Fibroblast of skin of left biceps (primary cell): ENCODE measurements at regions not wholly inside any gene's neighbourhood (a gene's known extent, or its start where the extent isn't known, plus 50 kb on each side); places are given as distances from the start of the nearest gene placed in this dataset.
"Not testable (repeated sequence)": the region's sequence is repeated elsewhere in the genome, so short reads cannot be mapped to it uniquely, and the experiment has no call there.

Source experiments
- DNase-seq, 2 experiments: peaks; one replicate each; pipeline ENCODE4 v3.0.0-alpha.2; 2013; ENCODE audit warnings: low read depth in 2 of 2

GRCh38 chr5:176140138-176140537 is 98.1 kb upstream of the SIMC1 start:
- DNase-seq, result not testable (repeated sequence)

GRCh38 chr5:176144508-176144907 is 93.7 kb upstream of the SIMC1 start:
- DNase-seq, result no peak

DNA sequence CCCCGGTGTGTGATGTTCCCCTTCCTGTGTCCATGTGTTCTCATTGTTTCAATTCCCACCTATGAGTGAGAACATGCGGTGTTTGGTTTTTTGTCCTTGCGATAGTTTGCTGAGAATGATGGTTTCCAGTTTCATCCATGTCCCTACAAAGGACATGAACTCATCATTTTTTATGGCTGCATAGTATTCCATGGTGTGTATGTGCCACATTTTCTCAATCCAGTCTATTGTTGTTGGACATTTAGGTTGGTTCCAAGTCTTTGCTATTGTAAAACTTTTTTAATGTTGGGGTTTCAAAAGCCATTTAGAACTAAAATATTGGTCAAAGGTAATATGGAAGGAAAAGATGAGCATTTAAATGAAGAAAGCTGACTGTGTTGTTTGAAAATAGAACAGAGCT is 88.3 kb upstream of the SIMC1 start:
- not testable (repeated sequence) for DNase-seq

DNA sequence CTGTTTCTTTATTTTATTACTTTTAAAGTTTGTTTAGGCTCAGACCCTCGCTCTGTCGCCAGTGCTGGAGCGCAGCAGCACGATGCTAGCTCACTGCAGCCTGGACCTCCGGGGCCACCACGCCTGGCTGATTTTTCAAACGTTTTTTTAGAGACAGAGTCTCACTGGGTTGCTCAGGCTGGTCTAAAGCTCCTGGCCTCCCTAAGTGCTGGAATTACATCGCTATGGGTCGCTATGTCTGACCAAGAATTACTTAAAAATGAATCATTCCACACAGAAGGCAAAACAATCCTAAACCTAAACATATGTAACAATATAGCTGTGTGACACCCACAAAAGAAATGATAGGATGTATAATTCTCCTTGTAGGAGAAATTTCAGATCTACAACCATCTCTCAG is 86.9 kb upstream of the SIMC1 start:
- DNase-seq, result peak; percentile 35 to 43

- DNase-seq, result no peak
Measured at GRCh38 chr5:176152191-176152929, 85.9 kb upstream of the SIMC1 start.

DNA sequence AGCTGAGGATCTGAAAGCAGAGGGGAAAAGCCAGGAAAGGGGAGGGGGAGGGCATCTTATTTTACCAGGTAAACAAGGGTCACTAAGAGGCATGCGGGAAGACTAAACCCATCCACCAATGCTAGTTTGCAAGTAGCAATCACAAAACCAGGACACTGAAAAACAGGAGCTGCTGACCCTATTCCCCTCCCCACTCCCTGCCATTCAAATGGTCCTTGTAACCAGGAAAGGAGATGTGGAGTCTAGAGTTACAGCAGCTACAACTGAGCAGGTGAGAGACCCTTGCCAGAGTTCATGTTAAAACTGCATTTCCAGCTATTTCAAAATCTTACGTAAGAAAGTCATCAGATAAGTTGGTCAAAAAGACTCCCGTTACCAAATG is 85.3 kb upstream of the SIMC1 start:
- DNase-seq, result no peak

- DNase-seq, result peak in 1 of 2 experiments; percentile 5
Measured at GRCh38 chr5:176153741-176154140, 84.5 kb upstream of the SIMC1 start.

DNA sequence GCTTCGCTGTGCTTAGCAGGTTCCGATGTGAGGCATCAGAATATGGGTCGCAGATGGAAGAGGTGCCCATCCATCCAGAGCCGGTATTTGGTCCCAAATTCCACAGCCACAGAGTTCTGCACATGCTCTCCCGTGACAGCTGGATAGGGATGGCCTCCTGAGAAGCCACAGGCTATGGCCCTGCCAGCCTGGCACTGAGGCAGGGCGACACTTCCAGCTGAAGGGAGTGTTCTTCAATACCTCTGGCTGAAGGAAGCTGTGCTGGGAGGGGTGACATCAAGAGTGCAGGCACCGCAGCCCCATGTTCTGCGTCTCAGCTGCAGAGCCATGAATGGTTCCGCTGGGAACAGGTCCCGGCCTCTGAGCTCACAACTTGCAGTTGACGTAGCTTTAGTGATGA is 83.4 kb upstream of the SIMC1 start:
- no peak for DNase-seq

GRCh38 chr5:176155922-176156359 is 82.3 kb upstream of the SIMC1 start:
- DNase-seq, result no peak

- DNase-seq, result peak; percentile 66 to 67
Measured at GRCh38 chr5:176157656-176158055, 80.6 kb upstream of the SIMC1 start.

- no peak for DNase-seq
Measured at GRCh38 chr5:176161431-176161830, 76.8 kb upstream of the SIMC1 start.

- no peak for DNase-seq
Measured at GRCh38 chr5:176162198-176162597, 76.0 kb upstream of the SIMC1 start.

DNA sequence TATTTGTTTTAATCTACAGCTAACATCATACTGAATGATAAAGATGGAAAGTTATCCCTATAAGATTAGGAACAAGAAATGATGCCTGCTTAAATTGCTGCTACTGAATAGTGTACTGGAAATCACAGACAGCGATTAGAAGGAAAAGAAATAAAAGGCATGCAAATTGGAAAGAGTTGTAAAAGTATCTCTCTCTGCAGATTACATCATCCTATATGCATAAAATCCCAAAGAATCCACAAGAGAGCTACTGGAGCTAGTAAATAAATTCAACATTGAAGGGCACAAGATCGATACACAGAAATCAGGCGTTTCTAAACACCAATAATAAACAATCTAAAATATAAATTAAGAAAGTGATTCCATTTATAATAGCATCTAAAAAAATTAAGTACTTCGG is 75.3 kb upstream of the SIMC1 start:
- DNase-seq, result no peak

GRCh38 chr5:176166427-176166826 is 71.8 kb upstream of the SIMC1 start:
- DNase-seq, result no peak

- no peak for DNase-seq
Measured at GRCh38 chr5:176167800-176168199, 70.4 kb upstream of the SIMC1 start.

GRCh38 chr5:176169393-176170063 is 68.7 kb upstream of the SIMC1 start:
- DNase-seq, result no peak

GRCh38 chr5:176170084-176170483 is 68.1 kb upstream of the SIMC1 start:
- no peak for DNase-seq

DNA sequence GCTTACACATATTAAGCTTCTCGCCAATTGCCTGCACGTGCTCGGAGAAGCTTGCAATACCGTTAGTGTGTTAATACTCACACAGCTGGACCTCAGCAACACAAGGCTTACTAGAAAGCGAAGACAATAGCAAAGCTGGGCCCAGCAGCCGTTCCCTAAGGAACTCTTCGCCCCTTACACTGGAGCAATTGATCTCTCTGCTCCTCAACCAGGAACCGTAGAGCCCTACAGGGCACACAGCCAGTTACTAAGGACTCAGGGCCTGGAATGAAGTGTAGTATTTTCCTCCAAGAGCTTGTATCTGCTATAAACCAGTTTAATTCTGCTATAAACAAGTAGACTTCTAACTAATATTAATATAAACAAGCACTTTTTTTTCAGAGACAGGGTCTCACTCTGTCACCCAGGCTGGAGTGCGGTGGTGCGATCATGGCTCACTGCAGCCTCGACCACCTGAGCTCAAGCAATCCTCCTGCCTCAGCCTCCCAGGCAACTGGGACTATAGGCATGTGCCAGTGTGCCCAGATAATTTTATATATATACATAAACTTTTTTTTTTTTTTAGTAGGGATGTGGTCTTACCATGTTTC is 67.0 kb upstream of the SIMC1 start:
- DNase-seq, result no peak

GRCh38 chr5:176172246-176172645 is 66.0 kb upstream of the SIMC1 start:
- no peak for DNase-seq

DNA sequence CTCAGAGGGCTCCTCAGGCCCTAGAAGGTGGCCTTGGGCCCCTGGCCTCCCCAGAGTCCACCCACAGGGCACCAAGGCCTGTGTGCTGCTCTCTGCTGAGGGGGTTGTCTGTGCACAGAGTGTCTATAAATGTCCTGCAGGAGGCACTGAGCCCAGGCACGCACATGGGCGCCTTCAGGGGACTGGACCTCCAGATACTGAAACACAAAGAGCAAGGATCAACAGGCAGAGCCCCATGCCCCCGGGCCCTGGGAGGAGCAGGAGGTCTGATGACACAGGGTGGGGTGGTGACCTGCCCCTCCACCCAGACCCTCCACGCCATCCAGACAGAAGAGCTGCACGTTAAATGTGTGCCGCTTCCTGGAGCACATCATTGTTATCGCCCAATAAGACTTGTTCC is 64.6 kb upstream of the SIMC1 start:
- DNase-seq, result no peak

DNA sequence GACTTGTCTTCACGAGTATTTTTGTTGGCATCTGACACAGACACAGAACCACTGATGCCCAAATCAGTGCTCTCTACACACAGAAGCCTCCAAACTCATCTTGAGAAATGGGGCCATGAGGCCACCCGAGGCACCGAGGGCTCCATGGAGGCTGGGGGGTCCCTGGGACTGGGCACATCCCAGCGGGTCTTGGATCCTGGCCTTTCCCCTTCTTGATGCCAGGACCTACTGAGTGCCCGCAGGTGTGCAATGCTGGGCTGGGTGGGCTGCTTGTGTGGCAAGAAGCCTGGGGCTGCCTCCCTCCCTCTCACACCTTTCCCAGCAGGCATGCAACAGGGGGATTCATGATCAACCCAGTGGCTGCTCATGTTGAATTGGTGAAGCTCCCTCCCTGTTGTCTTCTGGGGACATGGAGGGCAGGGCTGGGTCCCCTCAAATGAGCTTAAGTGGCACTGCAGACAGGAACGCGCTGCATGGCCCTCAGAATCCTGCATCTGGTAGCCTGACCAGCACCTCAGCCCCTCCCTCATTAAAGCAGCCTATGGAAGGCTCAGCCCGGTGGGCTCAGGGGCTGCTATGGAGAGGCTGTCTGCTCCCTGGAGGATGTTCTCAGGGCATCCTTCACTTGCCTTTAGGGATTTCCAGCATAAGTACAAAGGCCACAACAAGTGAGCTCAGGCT is 63.7 kb upstream of the SIMC1 start:
- no peak for DNase-seq

DNA sequence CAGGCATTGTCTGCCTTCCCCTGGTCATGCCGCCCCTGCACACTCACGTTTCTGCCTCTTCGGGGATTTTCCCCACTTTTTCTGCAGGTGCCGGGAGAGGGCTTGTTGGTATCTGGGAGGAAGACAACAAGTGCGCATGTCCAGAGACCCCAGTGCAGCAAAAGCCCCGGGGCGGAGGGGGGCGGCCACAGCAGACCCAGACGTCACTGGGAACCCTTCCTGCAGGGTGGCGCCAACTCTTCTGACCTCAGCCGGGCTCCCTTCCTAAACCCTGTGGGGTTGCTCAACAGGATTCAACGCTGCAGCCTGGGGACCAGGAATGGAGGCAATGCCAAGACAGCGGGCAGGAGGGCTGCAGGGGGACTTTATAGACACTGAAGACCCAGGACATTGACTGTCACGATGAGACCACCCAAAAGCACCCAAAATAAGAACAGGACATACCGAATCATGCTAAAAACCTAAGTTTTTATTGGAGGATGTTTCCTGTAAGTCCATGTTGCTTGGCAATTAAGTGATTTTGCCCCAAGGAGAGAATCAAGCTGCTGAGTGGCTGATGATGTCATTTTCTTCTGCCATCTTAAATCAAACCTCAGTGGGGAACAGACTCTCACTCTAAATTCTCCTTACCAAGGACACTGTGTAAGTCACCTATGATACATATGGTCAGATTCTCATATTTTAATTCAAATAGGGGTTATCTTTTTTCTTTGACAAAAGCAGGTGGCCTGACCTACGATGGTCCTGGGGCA is 62.9 kb upstream of the SIMC1 start:
- DNase-seq, result no peak
